OCI-LY3 (cell line): ENCODE measurements at regions not wholly inside any gene's neighbourhood (a gene's known extent, or its start where the extent isn't known, plus 50 kb on each side); places are given as distances from the start of the nearest gene placed in this dataset.

ENCODE experiments used
- H2AFZ ChIP-seq: fragments of 200-600, 300-600 bp; shearing (Covaris generic); 2 replicates; pipeline ENCODE4 v1.6.0; 2014; ENCODE audit warnings: antibody characterized with exemption, low read depth, low read length
- H3K27ac ChIP-seq: fragments of 200-600, 300-600 bp; sonication (generic); 2 replicates; pipeline ENCODE4 v1.5.1; 2014; ENCODE audit warnings: mild to moderate bottlenecking, low read length, moderate library complexity, mixed read lengths
- H3K27me3 ChIP-seq: fragments of 200-600, 300-600 bp; sonication (generic); 2 replicates; pipeline ENCODE4 v1.6.1; 2014; ENCODE audit warnings: low read depth, low read length, mixed read lengths
- H3K36me3 ChIP-seq: fragments of 200-600, 300-600 bp; sonication (generic); replicated peaks from 2 replicates; pipeline ENCODE3; 2014; ENCODE audit warnings: low read depth, low read length, mixed read lengths
- H3K4me1 ChIP-seq: fragments of 300-600, 200-600 bp; sonication (generic); 2 replicates; pipeline ENCODE4 v1.6.1; 2014; ENCODE audit warnings: low read length, mixed read lengths
- H3K4me2 ChIP-seq: fragments of 200-600, 300-600 bp; sonication (generic); 2 replicates; pipeline ENCODE4 v1.6.1; 2014; ENCODE audit warnings: low read length, mixed read lengths
- H3K4me3 ChIP-seq: fragments of 300-600, 200-600 bp; sonication (generic); 2 replicates; pipeline ENCODE4 v1.5.1; 2014; ENCODE audit warnings: antibody characterized with exemption, mild to moderate bottlenecking, low read length, moderate library complexity
- H3K79me2 ChIP-seq: fragments of 300-600, 200-600 bp; shearing (Covaris generic); 2 replicates; pipeline ENCODE4 v1.6.1; 2014; ENCODE audit warnings: mild to moderate bottlenecking, low read length, mixed read lengths
- H3K9ac ChIP-seq: fragments of 300-600, 200-600 bp; shearing (Covaris generic); 2 replicates; pipeline ENCODE4 v1.6.0; 2014; ENCODE audit warnings: mild to moderate bottlenecking, low read length, moderate library complexity
- H3K9me3 ChIP-seq: fragments of 200-600, 300-600 bp; shearing (Covaris generic); 2 replicates; pipeline ENCODE4 v1.6.1; 2014; ENCODE audit warnings: low read length, mixed read lengths; ENCODE audit not compliant: insufficient read depth
- H4K20me1 ChIP-seq: fragments of 200-600, 300-600 bp; sonication (generic); 2 replicates; pipeline ENCODE4 v1.6.1; 2016; ENCODE audit warnings: low read length, mixed read lengths; ENCODE audit not compliant: insufficient read depth
- CTCF ChIP-seq: fragments of 200-600, 300-600 bp; sonication (generic); IDR thresholded peaks from 2 replicates; pipeline ENCODE4 v1.5.1; 2014; ENCODE audit warnings: antibody characterized with exemption, low read length, low read depth
- EZH2phosphoT487 ChIP-seq: fragments of 200-600 bp; shearing (Covaris generic); IDR thresholded peaks from 2 replicates; pipeline ENCODE4 v1.6.1; 2018; ENCODE audit warnings: antibody characterized with exemption, mixed run types, low read depth

DNA sequence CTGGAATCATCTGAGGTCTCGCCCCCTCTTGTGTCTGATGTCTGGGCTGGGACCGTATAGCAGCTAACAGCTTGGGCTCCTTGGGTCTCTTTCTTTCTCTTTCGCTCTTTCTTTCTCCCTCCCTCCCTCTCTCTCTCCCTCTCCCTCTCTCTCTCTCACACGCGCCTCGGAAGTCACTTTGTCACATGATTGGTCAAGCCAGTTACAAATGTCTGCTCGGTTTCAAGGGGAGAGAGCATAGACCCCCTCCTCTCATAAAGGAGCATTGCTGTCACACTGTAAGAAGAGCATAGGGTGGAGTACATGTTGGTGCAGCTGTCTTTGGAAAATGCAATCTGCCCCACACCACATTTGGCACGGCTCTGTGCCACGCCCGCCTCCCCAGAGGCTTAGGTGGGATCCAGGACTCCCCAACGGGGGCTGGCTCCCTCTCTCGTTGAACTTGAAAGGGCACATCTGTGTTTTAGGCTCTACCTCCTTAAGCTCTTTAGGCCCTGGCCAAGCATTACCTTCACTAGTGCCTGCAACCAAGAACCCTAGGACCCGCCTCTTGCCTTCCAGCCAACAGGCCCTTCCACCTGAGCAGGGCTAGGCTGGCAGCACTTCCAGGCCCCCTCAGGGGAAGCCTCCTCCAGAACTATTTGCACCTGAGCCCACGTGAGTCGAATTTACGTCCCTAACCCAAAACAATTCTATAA lies 61.9 kb upstream of the CACUL1 start:
- Histone ChIP-seq H4K20me1 (no peaks in the 10 kb centered on the region), H3K4me3 (no peak overlapping the region), H3K79me2 (no peaks in the 10 kb centered on the region), H3K27ac (no peak overlapping the region), H2AFZ (no peak overlapping the region), H3K4me1 (no peaks in the 10 kb centered on the region), H3K4me2 (no peak overlapping the region), H3K27me3 (no peaks in the 10 kb centered on the region), H3K9ac (no peak overlapping the region), H3K36me3 (no peaks in the 10 kb centered on the region), H3K9me3 (no peaks in the 10 kb centered on the region)
- no peak for TF ChIP-seq CTCF
- no peak for TF ChIP-seq EZH2phosphoT487

GRCh38 chr10:118817328-118818068 lies 62.7 kb upstream of the CACUL1 start:
- no peak for TF ChIP-seq CTCF
- no peak for TF ChIP-seq EZH2phosphoT487
- no peak overlapping the region for H2AFZ ChIP-seq
- no peak overlapping the region for H3K27ac ChIP-seq
- H3K9ac ChIP-seq: no peak overlapping the region
- H3K4me2 ChIP-seq: no peak overlapping the region
- no peaks in the 10 kb centered on the region for H3K4me1 ChIP-seq
- no peaks in the 10 kb centered on the region for H4K20me1 ChIP-seq
- H3K4me3 ChIP-seq: no peak overlapping the region
- no peaks in the 10 kb centered on the region for H3K9me3 ChIP-seq
- no peaks in the 10 kb centered on the region for H3K36me3 ChIP-seq
- no peaks in the 10 kb centered on the region for H3K79me2 ChIP-seq
- H3K27me3 ChIP-seq: no peaks in the 10 kb centered on the region

DNA sequence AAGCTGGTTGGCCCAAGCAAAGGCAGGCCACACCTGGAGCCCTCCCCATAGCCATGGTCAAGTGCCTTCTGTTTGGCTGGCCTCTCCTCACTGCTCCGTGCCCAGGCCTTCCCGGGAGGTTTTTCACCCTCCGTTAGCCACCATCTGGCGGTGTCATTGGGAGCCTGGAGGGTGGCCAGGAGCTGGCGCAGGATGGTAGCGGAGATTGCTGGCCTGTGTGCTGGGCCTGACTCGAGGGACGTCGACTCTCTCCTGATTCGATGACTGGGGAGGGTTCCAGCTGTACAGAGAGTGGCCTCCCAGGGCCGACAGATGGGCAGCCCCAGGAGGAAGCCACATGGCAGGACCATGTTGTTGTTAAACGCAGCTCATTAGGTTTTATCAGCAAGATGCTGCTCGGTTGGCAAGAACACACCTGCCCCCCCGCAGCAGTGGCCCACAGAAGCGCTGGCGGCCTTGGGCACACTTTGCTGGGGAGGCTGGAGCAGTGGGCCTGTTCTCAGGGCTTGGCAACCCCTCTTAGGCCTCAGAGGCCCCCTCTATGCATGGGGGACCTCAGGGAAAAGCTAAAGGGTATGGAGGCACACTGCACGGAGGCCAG lies 64.0 kb upstream of the CACUL1 start:
- Histone ChIP-seq H3K9me3 (no peaks in the 10 kb centered on the region), H3K27ac (no peak overlapping the region), H3K79me2 (no peaks in the 10 kb centered on the region), H3K4me3 (no peak overlapping the region), H4K20me1 (no peaks in the 10 kb centered on the region), H3K27me3 (no peaks in the 10 kb centered on the region), H3K9ac (no peak overlapping the region), H3K36me3 (no peaks in the 10 kb centered on the region), H3K4me1 (no peaks in the 10 kb centered on the region), H2AFZ (no peak overlapping the region), H3K4me2 (no peak overlapping the region)
- TF ChIP-seq CTCF: no peak
- TF ChIP-seq EZH2phosphoT487: no peak
